H9 (cell line): ENCODE measurements at regions not wholly inside any gene's neighbourhood (a gene's known extent, or its start where the extent isn't known, plus 50 kb on each side); places are given as distances from the start of the nearest gene placed in this dataset.

Experiments
- DNase-seq: peaks from one replicate; pipeline ENCODE4 v3.0.0-alpha.2; 2017
- H2AFZ ChIP-seq: one replicate; pipeline ENCODE4 v1.6.1; 2013; ENCODE audit warnings: mild to moderate bottlenecking, low read length, control low read depth, moderate library complexity
- H2AK5ac ChIP-seq: 2 replicates; pipeline ENCODE4 v1.6.1; 2013; ENCODE audit warnings: low read length, control low read depth, mixed read lengths; ENCODE audit not compliant: insufficient read length
- H2BK120ac ChIP-seq: one replicate; pipeline ENCODE4 v1.6.1; 2013; ENCODE audit warnings: low read depth, mild to moderate bottlenecking, low read length, control low read depth, inconsistent platforms; ENCODE audit not compliant: poor library complexity, severe bottlenecking
- H2BK12ac ChIP-seq: 2 replicates; pipeline ENCODE4 v1.6.1; 2013; ENCODE audit warnings: low read length, control low read depth, mixed read lengths, low read depth; ENCODE audit not compliant: insufficient read length
- H2BK15ac ChIP-seq: 2 replicates; pipeline ENCODE4 v1.6.1; 2013; ENCODE audit warnings: low read depth, low read length, control low read depth
- H2BK20ac ChIP-seq: one replicate; pipeline ENCODE4 v1.6.1; 2013; ENCODE audit warnings: low read depth, mild to moderate bottlenecking, low read length, control low read depth, inconsistent platforms; ENCODE audit not compliant: poor library complexity, severe bottlenecking
- H2BK5ac ChIP-seq: 2 replicates; pipeline ENCODE4 v1.6.1; 2013; ENCODE audit warnings: low read length, control low read depth, mixed read lengths; ENCODE audit not compliant: insufficient read length
- H3K14ac ChIP-seq: 2 replicates; pipeline ENCODE4 v1.6.1; 2013; ENCODE audit warnings: low read length, control low read depth; ENCODE audit not compliant: insufficient read depth
- H3K18ac ChIP-seq: 2 replicates; pipeline ENCODE4 v1.6.1; 2013; ENCODE audit warnings: low read depth, mild to moderate bottlenecking, mixed read lengths, low read length, control low read depth; ENCODE audit not compliant: insufficient read length
- H3K23ac ChIP-seq: 2 replicates; pipeline ENCODE4 v1.6.1; 2013; ENCODE audit warnings: low read length, control low read depth, mixed read lengths, low read depth; ENCODE audit not compliant: insufficient read length
- H3K23me2 ChIP-seq: 2 replicates; pipeline ENCODE4 v1.6.1; 2013; ENCODE audit warnings: low read depth, mild to moderate bottlenecking, mixed read lengths, low read length, control low read depth; ENCODE audit not compliant: insufficient read length, poor library complexity, severe bottlenecking
- H3K27ac ChIP-seq: 2 replicates; pipeline ENCODE4 v1.5.1; 2013; ENCODE audit warnings: low read length, control low read depth, mixed read lengths, low read depth; ENCODE audit not compliant: insufficient read length
- H3K27me3 ChIP-seq: 2 replicates; pipeline ENCODE4 v1.6.1; 2013; ENCODE audit warnings: low read length, control low read depth, inconsistent platforms; ENCODE audit not compliant: insufficient read depth
- H3K4ac ChIP-seq: 2 replicates; pipeline ENCODE4 v1.6.1; 2013; ENCODE audit warnings: low read depth, mild to moderate bottlenecking, control low read depth, inconsistent platforms, low read length, moderate library complexity
- H3K4me1 ChIP-seq: 2 replicates; pipeline ENCODE4 v1.6.1; 2013; ENCODE audit warnings: low read length, control low read depth, inconsistent platforms; ENCODE audit not compliant: insufficient read depth
- H3K4me2 ChIP-seq: 2 replicates; pipeline ENCODE4 v1.6.1; 2013; ENCODE audit warnings: low read length, control low read depth, mixed read lengths; ENCODE audit not compliant: insufficient read length, insufficient read depth
- H3K56ac ChIP-seq: 2 replicates; pipeline ENCODE4 v1.6.1; 2013; ENCODE audit warnings: low read depth, mild to moderate bottlenecking, mixed read lengths, low read length, control low read depth; ENCODE audit not compliant: insufficient read length
- H3K79me1 ChIP-seq: 2 replicates; pipeline ENCODE4 v1.6.1; 2013; ENCODE audit warnings: low read depth, mild to moderate bottlenecking, moderate library complexity, low read length, control low read depth, inconsistent platforms; ENCODE audit not compliant: insufficient read depth, poor library complexity, severe bottlenecking
- H3K79me2 ChIP-seq: 2 replicates; pipeline ENCODE4 v1.6.1; 2013; ENCODE audit warnings: low read length, control low read depth, inconsistent platforms; ENCODE audit not compliant: insufficient read depth
- H3K9ac ChIP-seq: 2 replicates; pipeline ENCODE4 v1.6.1; 2013; ENCODE audit warnings: low read length, control low read depth, mixed read lengths; ENCODE audit not compliant: insufficient read length; ENCODE audit errors: extremely low read depth
- H3K9me3 ChIP-seq: one replicate; pipeline ENCODE4 v1.6.1; 2013; ENCODE audit warnings: low read depth, low read length, inconsistent platforms; ENCODE audit not compliant: control insufficient read depth
- H3T11ph ChIP-seq: one replicate; pipeline ENCODE4 v1.6.1; 2013; ENCODE audit warnings: mild to moderate bottlenecking, low read length, control low read depth, inconsistent platforms
- H4K20me1 ChIP-seq: one replicate; pipeline ENCODE4 v1.6.1; 2013; ENCODE audit not compliant: control insufficient read depth, insufficient read length, insufficient read depth
- H4K5ac ChIP-seq: 2 replicates; pipeline ENCODE4 v1.6.1; 2013; ENCODE audit warnings: low read depth, mild to moderate bottlenecking, mixed read lengths, low read length, control low read depth; ENCODE audit not compliant: insufficient read length
- H4K8ac ChIP-seq: replicated peaks from 2 replicates; pipeline ENCODE4 v1.6.1; 2013; ENCODE audit warnings: low read length, control low read depth, mixed read lengths, low read depth; ENCODE audit not compliant: insufficient read length
- H4K91ac ChIP-seq: 2 replicates; pipeline ENCODE4 v1.6.1; 2013; ENCODE audit warnings: low read depth, mild to moderate bottlenecking, moderate library complexity, mixed read lengths, low read length, control low read depth; ENCODE audit not compliant: insufficient read length
- H3K27ac Mint-ChIP-seq, 3 experiments: 2 replicates in 2 of 3; 3 replicates in 1 of 3; pipeline ENCODE4 v1.8.0; 2020 to 2021; ENCODE audit warnings: mixed read lengths in 3 of 3, mild to moderate bottlenecking in 1 of 3, moderate library complexity in 1 of 3
- H3K27me3 Mint-ChIP-seq: 2 replicates; pipeline ENCODE4 v1.8.0; 2021; ENCODE audit warnings: low read depth, mild to moderate bottlenecking, moderate library complexity, mixed read lengths
- H3K36me3 Mint-ChIP-seq, 3 experiments: 2 replicates in 2 of 3; 3 replicates in 1 of 3; pipeline ENCODE4 v1.8.0; 2020 to 2021; ENCODE audit warnings: low read depth in 3 of 3, mixed read lengths in 3 of 3; ENCODE audit not compliant: insufficient read depth in 1 of 3
- H3K4me1 Mint-ChIP-seq, 2 experiments: 2 replicates each; pipeline ENCODE4 v1.8.0; 2020; ENCODE audit warnings: mixed read lengths in 2 of 2
- H3K4me3 Mint-ChIP-seq, 2 experiments: 2 replicates in 1 of 2; 3 replicates in 1 of 2; pipeline ENCODE4 v1.8.0; 2020 to 2021; ENCODE audit warnings: mild to moderate bottlenecking in 2 of 2, mixed read lengths in 2 of 2, moderate library complexity in 1 of 2
- H3K9me3 Mint-ChIP-seq, 2 experiments: 2 replicates in 1 of 2; 3 replicates in 1 of 2; pipeline ENCODE4 v1.8.0; 2020; ENCODE audit warnings: mild to moderate bottlenecking in 2 of 2, mixed read lengths in 2 of 2, moderate library complexity in 1 of 2
- WGBS: extraction: QIAGEN DNeasy Blood & Tissue Kit; methylation state at CpG from one replicate; pipeline ENCODE4 v1.1.7; 2013; ENCODE audit warnings: missing lambda C conversion rate, low lambda C conversion rate, mixed read lengths; ENCODE audit not compliant: insufficient read length; ENCODE audit errors: extremely low coverage; 5-methylcytosine and 5-hydroxymethylcytosine counted together
- TF ChIP-seq, protein P1 (sequence below): fragments of 200-600 bp; sonication (generic); conservative IDR thresholded peaks from 3 replicates; pipeline ENCODE4 v1.8.0; 2021; ENCODE audit warnings: antibody characterized with exemption, mild to moderate bottlenecking

DNA sequence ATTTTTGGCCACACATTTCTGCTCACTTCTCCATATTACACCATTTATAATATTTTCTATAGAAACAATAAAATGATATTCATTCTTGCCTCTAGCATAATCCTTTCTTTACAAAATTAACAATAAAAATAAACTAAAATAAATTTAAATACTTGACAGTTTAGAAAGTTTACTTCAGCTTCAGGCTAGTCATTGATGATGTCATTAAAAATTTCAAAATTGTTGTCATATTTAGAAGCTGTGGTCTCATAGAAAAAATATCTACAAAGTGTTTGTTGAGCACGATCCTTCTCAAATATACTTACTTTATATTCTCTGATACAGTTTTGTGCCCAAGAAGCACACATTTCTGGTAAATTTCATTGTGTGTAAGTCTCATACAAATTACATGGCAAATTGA is 717.4 kb upstream of the CITED2 start:
- H4K20me1 ChIP-seq = no peaks in the 10 kb centered on the region
- no peaks in the 10 kb centered on the region for H3K4me1 ChIP-seq
- no peak overlapping the region for H3K4ac ChIP-seq
- no peaks in the 10 kb centered on the region for H3K23me2 ChIP-seq
- no peak overlapping the region for H3K56ac ChIP-seq
- H3K4me1 Mint-ChIP-seq = peaks cover 21 to 24% of the 10 kb centered on the region in 2 experiments
- H2BK15ac ChIP-seq = no peak overlapping the region
- H3K79me2 ChIP-seq = no peaks in the 10 kb centered on the region
- TF ChIP-seq, protein P1, sequence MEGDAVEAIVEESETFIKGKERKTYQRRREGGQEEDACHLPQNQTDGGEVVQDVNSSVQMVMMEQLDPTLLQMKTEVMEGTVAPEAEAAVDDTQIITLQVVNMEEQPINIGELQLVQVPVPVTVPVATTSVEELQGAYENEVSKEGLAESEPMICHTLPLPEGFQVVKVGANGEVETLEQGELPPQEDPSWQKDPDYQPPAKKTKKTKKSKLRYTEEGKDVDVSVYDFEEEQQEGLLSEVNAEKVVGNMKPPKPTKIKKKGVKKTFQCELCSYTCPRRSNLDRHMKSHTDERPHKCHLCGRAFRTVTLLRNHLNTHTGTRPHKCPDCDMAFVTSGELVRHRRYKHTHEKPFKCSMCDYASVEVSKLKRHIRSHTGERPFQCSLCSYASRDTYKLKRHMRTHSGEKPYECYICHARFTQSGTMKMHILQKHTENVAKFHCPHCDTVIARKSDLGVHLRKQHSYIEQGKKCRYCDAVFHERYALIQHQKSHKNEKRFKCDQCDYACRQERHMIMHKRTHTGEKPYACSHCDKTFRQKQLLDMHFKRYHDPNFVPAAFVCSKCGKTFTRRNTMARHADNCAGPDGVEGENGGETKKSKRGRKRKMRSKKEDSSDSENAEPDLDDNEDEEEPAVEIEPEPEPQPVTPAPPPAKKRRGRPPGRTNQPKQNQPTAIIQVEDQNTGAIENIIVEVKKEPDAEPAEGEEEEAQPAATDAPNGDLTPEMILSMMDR = no peak
- H3K27me3 ChIP-seq = no peaks in the 10 kb centered on the region
- H3K23ac ChIP-seq = no peak overlapping the region
- H4K5ac ChIP-seq = no peak overlapping the region
- no peak overlapping the region for H3K14ac ChIP-seq
- no peaks in the 10 kb centered on the region for H3K9me3 Mint-ChIP-seq
- H2AK5ac ChIP-seq = no peak overlapping the region
- H3K36me3 Mint-ChIP-seq = peaks cover 0 to 4% (median 0%) of the 10 kb centered on the region in 3 experiments; a peak in 2 of 7 replicates
- no peak overlapping the region for H3K9ac ChIP-seq
- no peaks in the 10 kb centered on the region for H3K27me3 Mint-ChIP-seq
- no peak overlapping the region for H3K4me3 Mint-ChIP-seq
- H3T11ph ChIP-seq = no peak overlapping the region
- no peak overlapping the region for H2BK5ac ChIP-seq
- H2AFZ ChIP-seq = no peak overlapping the region
- H2BK12ac ChIP-seq = no peak overlapping the region
- H3K27ac Mint-ChIP-seq = no peak overlapping the region
- H4K8ac ChIP-seq = no peak overlapping the region
- H3K18ac ChIP-seq = no peak overlapping the region
- no peak for DNase-seq
- no peaks in the 10 kb centered on the region for H3K9me3 ChIP-seq
- no peak overlapping the region for H2BK20ac ChIP-seq
- H4K91ac ChIP-seq = no peak overlapping the region
- H3K79me1 ChIP-seq = no peaks in the 10 kb centered on the region
- no peak overlapping the region for H2BK120ac ChIP-seq
- no peak overlapping the region for H3K27ac ChIP-seq
- no peak overlapping the region for H3K4me2 ChIP-seq
- no CpG with 5 or more reads among the region's 1 CpG for WGBS
